ENCODE measurements at regions not wholly inside any gene's neighbourhood (a gene's known extent, or its start where the extent isn't known, plus 50 kb on each side); places are given as distances from the start of the nearest gene placed in this dataset.
"Not testable (repeated sequence)": the region's sequence is repeated elsewhere in the genome, so short reads cannot be mapped to it uniquely, and the experiment has no call there.

GRCh38 chr9:66264786-66265185, 527.8 kb downstream of the FOXD4L4 start:
- not testable (repeated sequence) for H2BK15ac ChIP-seq (ENCODE audit: low read depth, low read length); H3K4me1 Mint-ChIP-seq; H3K4ac ChIP-seq (ENCODE audit: low read depth, low read length); H2AFZ ChIP-seq (ENCODE audit: low read length); H3K27ac Mint-ChIP-seq; H2AK5ac ChIP-seq (ENCODE audit: insufficient read length, low read length); H3K23me2 ChIP-seq (ENCODE audit: insufficient read length, low read depth, low read length, poor library complexity, severe bottlenecking); H3T11ph ChIP-seq (ENCODE audit: low read length); H2BK12ac ChIP-seq (ENCODE audit: insufficient read length, low read depth, low read length); H4K20me1 ChIP-seq (ENCODE audit: control insufficient read depth, insufficient read depth, insufficient read length); H2BK5ac ChIP-seq (ENCODE audit: insufficient read length, low read length); H2BK20ac ChIP-seq (ENCODE audit: low read depth, low read length, poor library complexity, severe bottlenecking); H3K56ac ChIP-seq (ENCODE audit: insufficient read length, low read depth, low read length); H3K27me3 ChIP-seq (ENCODE audit: insufficient read depth, low read length); H4K5ac ChIP-seq (ENCODE audit: insufficient read length, low read depth, low read length); H2BK120ac ChIP-seq (ENCODE audit: low read depth, low read length, poor library complexity, severe bottlenecking); H3K36me3 Mint-ChIP-seq (ENCODE audit: insufficient read depth in 1 of 3, low read depth in 3 of 3); H4K91ac ChIP-seq (ENCODE audit: insufficient read length, low read depth, low read length); H3K79me2 ChIP-seq (ENCODE audit: insufficient read depth, low read length); H3K4me1 ChIP-seq (ENCODE audit: insufficient read depth, low read length); H3K9me3 Mint-ChIP-seq; H3K4me2 ChIP-seq (ENCODE audit: insufficient read depth, insufficient read length, low read length); H3K9ac ChIP-seq (ENCODE audit: extremely low read depth, insufficient read length, low read length); H3K79me1 ChIP-seq (ENCODE audit: insufficient read depth, low read depth, low read length, poor library complexity, severe bottlenecking); H3K27me3 Mint-ChIP-seq (ENCODE audit: low read depth); H3K9me3 ChIP-seq (ENCODE audit: control insufficient read depth, low read depth, low read length); H3K23ac ChIP-seq (ENCODE audit: insufficient read length, low read depth, low read length); H3K18ac ChIP-seq (ENCODE audit: insufficient read length, low read depth, low read length); H4K8ac ChIP-seq (replicated peaks; ENCODE audit: insufficient read length, low read depth, low read length); H3K14ac ChIP-seq (ENCODE audit: insufficient read depth, low read length); H3K4me3 Mint-ChIP-seq; H3K27ac ChIP-seq (ENCODE audit: insufficient read length, low read depth, low read length); DNase-seq
- no CpG with 5 or more reads among the region's 24 CpGs for WGBS (ENCODE audit: extremely low coverage, insufficient read length, low lambda C conversion rate)

GRCh38 chr9:66266202-66266601, 529.3 kb downstream of the FOXD4L4 start:
- not testable (repeated sequence) for H2BK5ac ChIP-seq (ENCODE audit: insufficient read length, low read length); H3K9me3 ChIP-seq (ENCODE audit: control insufficient read depth, low read depth, low read length); H2BK20ac ChIP-seq (ENCODE audit: low read depth, low read length, poor library complexity, severe bottlenecking); H4K20me1 ChIP-seq (ENCODE audit: control insufficient read depth, insufficient read depth, insufficient read length); DNase-seq; H2BK120ac ChIP-seq (ENCODE audit: low read depth, low read length, poor library complexity, severe bottlenecking); H3K14ac ChIP-seq (ENCODE audit: insufficient read depth, low read length); H3K56ac ChIP-seq (ENCODE audit: insufficient read length, low read depth, low read length); H3K79me2 ChIP-seq (ENCODE audit: insufficient read depth, low read length); H4K8ac ChIP-seq (replicated peaks; ENCODE audit: insufficient read length, low read depth, low read length); H4K91ac ChIP-seq (ENCODE audit: insufficient read length, low read depth, low read length); H3K27me3 Mint-ChIP-seq (ENCODE audit: low read depth); H3K4me1 Mint-ChIP-seq; H2BK12ac ChIP-seq (ENCODE audit: insufficient read length, low read depth, low read length); H3K4me1 ChIP-seq (ENCODE audit: insufficient read depth, low read length); H3K23me2 ChIP-seq (ENCODE audit: insufficient read length, low read depth, low read length, poor library complexity, severe bottlenecking); H3K27ac Mint-ChIP-seq; H4K5ac ChIP-seq (ENCODE audit: insufficient read length, low read depth, low read length); H3K36me3 Mint-ChIP-seq (ENCODE audit: insufficient read depth in 1 of 3, low read depth in 3 of 3); H2AFZ ChIP-seq (ENCODE audit: low read length); H2BK15ac ChIP-seq (ENCODE audit: low read depth, low read length); H3K4ac ChIP-seq (ENCODE audit: low read depth, low read length); H3K4me2 ChIP-seq (ENCODE audit: insufficient read depth, insufficient read length, low read length); H3K9ac ChIP-seq (ENCODE audit: extremely low read depth, insufficient read length, low read length); H3K23ac ChIP-seq (ENCODE audit: insufficient read length, low read depth, low read length); H2AK5ac ChIP-seq (ENCODE audit: insufficient read length, low read length); H3K27ac ChIP-seq (ENCODE audit: insufficient read length, low read depth, low read length); H3T11ph ChIP-seq (ENCODE audit: low read length); H3K79me1 ChIP-seq (ENCODE audit: insufficient read depth, low read depth, low read length, poor library complexity, severe bottlenecking); H3K18ac ChIP-seq (ENCODE audit: insufficient read length, low read depth, low read length); H3K9me3 Mint-ChIP-seq; H3K27me3 ChIP-seq (ENCODE audit: insufficient read depth, low read length); H3K4me3 Mint-ChIP-seq
- no CpG with 5 or more reads among the region's 19 CpGs for WGBS (ENCODE audit: extremely low coverage, insufficient read length, low lambda C conversion rate)

All from H9 (cell line).